PFSK-1 (cell line): ENCODE measurements at regions not wholly inside any gene's neighbourhood (a gene's known extent, or its start where the extent isn't known, plus 50 kb on each side); places are given as distances from the start of the nearest gene placed in this dataset.

Experiments
- POLR2AphosphoS5 ChIP-seq: IDR thresholded peaks from 2 replicates; pipeline ENCODE4 v1.6.1; 2012; ENCODE audit warnings: low read depth, mild to moderate bottlenecking, control low read depth, low read length, moderate library complexity
- REST ChIP-seq, 2 experiments: IDR thresholded peaks; 2 replicates each; pipeline versions ENCODE4 v1.6.1 to v1.8.0; 2011 to 2012; ENCODE audit warnings: low read depth in 2 of 2, low read length in 2 of 2, control low read depth in 1 of 2, inconsistent platforms in 1 of 2, mild to moderate bottlenecking in 1 of 2, moderate library complexity in 1 of 2; ENCODE audit not compliant: insufficient read depth in 1 of 2
- SIN3A ChIP-seq: IDR thresholded peaks from 2 replicates; pipeline ENCODE4 v1.6.1; 2012; ENCODE audit warnings: mild to moderate bottlenecking, low read length, moderate library complexity, borderline replicate concordance; ENCODE audit not compliant: insufficient read depth
- TAF1 ChIP-seq: IDR thresholded peaks from 2 replicates; pipeline ENCODE4 v1.6.1; 2012; ENCODE audit warnings: low read length, control low read depth, borderline replicate concordance; ENCODE audit not compliant: insufficient read depth

- TF ChIP-seq POLR2AphosphoS5 (no peak), TAF1 (no peak), SIN3A (no peak), REST (IDR thresholded peaks at IDR 0.05; ENCODE audit: insufficient read depth in 1 of 2, low read depth in 2 of 2, low read length in 2 of 2) (no peak)
Measured at GRCh38 chr16:80164966-80165550, 375.7 kb upstream of the DYNLRB2 start.
